ENCODE measurements at regions not wholly inside any gene's neighbourhood (a gene's known extent, or its start where the extent isn't known, plus 50 kb on each side); places are given as distances from the start of the nearest gene placed in this dataset.
A peak's percentile ranks its signal among the peaks of the same experiment; 100 is the strongest.

DNA sequence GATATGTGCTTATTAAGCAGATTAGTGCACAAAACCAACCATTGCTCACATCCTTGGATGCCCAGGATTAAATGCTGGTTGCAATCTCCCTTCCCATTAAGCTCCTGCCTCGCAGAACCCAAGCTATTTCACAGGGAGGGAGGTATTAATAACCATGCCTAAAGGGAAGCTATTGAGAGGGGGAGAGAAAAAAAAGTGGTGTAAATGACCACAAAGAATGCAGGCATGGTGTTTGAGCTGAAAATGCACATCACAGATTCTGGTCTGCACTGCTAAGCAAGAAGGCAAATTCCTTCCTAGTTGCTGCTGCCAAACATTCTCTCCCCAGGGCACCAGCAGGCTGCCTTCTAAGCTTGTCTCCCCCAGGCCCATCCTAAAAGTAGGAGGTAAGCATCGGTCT, 92.0 kb upstream of the ISX start:
- H3K4me1 Mint-ChIP-seq (ENCODE audit: unreplicated experiment): no peaks in the 10 kb centered on the region
- TF ChIP-seq, protein P1, sequence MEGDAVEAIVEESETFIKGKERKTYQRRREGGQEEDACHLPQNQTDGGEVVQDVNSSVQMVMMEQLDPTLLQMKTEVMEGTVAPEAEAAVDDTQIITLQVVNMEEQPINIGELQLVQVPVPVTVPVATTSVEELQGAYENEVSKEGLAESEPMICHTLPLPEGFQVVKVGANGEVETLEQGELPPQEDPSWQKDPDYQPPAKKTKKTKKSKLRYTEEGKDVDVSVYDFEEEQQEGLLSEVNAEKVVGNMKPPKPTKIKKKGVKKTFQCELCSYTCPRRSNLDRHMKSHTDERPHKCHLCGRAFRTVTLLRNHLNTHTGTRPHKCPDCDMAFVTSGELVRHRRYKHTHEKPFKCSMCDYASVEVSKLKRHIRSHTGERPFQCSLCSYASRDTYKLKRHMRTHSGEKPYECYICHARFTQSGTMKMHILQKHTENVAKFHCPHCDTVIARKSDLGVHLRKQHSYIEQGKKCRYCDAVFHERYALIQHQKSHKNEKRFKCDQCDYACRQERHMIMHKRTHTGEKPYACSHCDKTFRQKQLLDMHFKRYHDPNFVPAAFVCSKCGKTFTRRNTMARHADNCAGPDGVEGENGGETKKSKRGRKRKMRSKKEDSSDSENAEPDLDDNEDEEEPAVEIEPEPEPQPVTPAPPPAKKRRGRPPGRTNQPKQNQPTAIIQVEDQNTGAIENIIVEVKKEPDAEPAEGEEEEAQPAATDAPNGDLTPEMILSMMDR (conservative IDR thresholded peaks at IDR 0.05): no peak
- DNase-seq (ENCODE audit: extremely low spot score, unreplicated experiment): no peak

GRCh38 chr22:34975721-34976120, 90.2 kb upstream of the ISX start:
- TF ChIP-seq, protein P1 (conservative IDR thresholded peaks at IDR 0.05): peak; percentile 51
- DNase-seq (ENCODE audit: extremely low spot score, unreplicated experiment): no peak
- no peak overlapping the region for H3K4me3 Mint-ChIP-seq

More for the DNA sequence above, 92.0 kb upstream of the ISX start:
- Mint-ChIP-seq H3K4me3 (no peak overlapping the region), H3K27ac (no peak overlapping the region), H3K36me3 (no peaks in the 10 kb centered on the region), H3K9me3 (peaks cover 4% of the 10 kb centered on the region), H3K27me3 (peaks cover 8% of the 10 kb centered on the region)

GRCh38 chr22:34976474-34976873, 89.5 kb upstream of the ISX start:
- no peaks in the 10 kb centered on the region for H3K27me3 Mint-ChIP-seq
- no peaks in the 10 kb centered on the region for H3K4me1 Mint-ChIP-seq (ENCODE audit: unreplicated experiment)
- no peaks in the 10 kb centered on the region for H3K36me3 Mint-ChIP-seq
- H3K9me3 Mint-ChIP-seq: peaks cover 4% of the 10 kb centered on the region
- DNase-seq (ENCODE audit: extremely low spot score, unreplicated experiment): no peak
- TF ChIP-seq, protein P1 (conservative IDR thresholded peaks at IDR 0.05): no peak
- no peak overlapping the region for H3K27ac Mint-ChIP-seq
- H3K4me3 Mint-ChIP-seq: no peak overlapping the region

More at GRCh38 chr22:34975721-34976120, 90.2 kb upstream of the ISX start:
- Mint-ChIP-seq H3K9me3 (peaks cover 4% of the 10 kb centered on the region), H3K27me3 (no peaks in the 10 kb centered on the region), H3K36me3 (no peaks in the 10 kb centered on the region), H3K27ac (no peak overlapping the region), H3K4me1 (ENCODE audit: unreplicated experiment) (no peaks in the 10 kb centered on the region)

- Mint-ChIP-seq H3K4me1 (ENCODE audit: unreplicated experiment) (no peaks in the 10 kb centered on the region), H3K27ac (no peak overlapping the region), H3K9me3 (peaks cover 4% of the 10 kb centered on the region), H3K4me3 (no peak overlapping the region), H3K27me3 (no peaks in the 10 kb centered on the region), H3K36me3 (no peaks in the 10 kb centered on the region)
- TF ChIP-seq, protein P1 (conservative IDR thresholded peaks at IDR 0.05): no peak
- no peak for DNase-seq (ENCODE audit: extremely low spot score, unreplicated experiment)
Measured at GRCh38 chr22:34976886-34977285, 89.1 kb upstream of the ISX start.

GRCh38 chr22:34986523-34986922, 79.4 kb upstream of the ISX start:
- H3K4me3 Mint-ChIP-seq: no peak overlapping the region
- H3K36me3 Mint-ChIP-seq: no peaks in the 10 kb centered on the region
- H3K4me1 Mint-ChIP-seq (ENCODE audit: unreplicated experiment): no peaks in the 10 kb centered on the region
- TF ChIP-seq, protein P1 (conservative IDR thresholded peaks at IDR 0.05): no peak
- H3K9me3 Mint-ChIP-seq: peaks cover 14% of the 10 kb centered on the region
- H3K27me3 Mint-ChIP-seq: no peaks in the 10 kb centered on the region
- no peak for DNase-seq (ENCODE audit: extremely low spot score, unreplicated experiment)
- H3K27ac Mint-ChIP-seq: no peak overlapping the region

GRCh38 chr22:34992672-34993071, 73.3 kb upstream of the ISX start:
- no peak overlapping the region for H3K27ac Mint-ChIP-seq
- no peak for DNase-seq (ENCODE audit: extremely low spot score, unreplicated experiment)
- TF ChIP-seq, protein P1 (conservative IDR thresholded peaks at IDR 0.05): no peak
- H3K9me3 Mint-ChIP-seq: peaks cover 3% of the 10 kb centered on the region
- no peaks in the 10 kb centered on the region for H3K4me1 Mint-ChIP-seq (ENCODE audit: unreplicated experiment)
- H3K27me3 Mint-ChIP-seq: peaks cover 5% of the 10 kb centered on the region
- no peak overlapping the region for H3K4me3 Mint-ChIP-seq
- H3K36me3 Mint-ChIP-seq: no peaks in the 10 kb centered on the region
